ENCODE measurements at regions not wholly inside any gene's neighbourhood (a gene's known extent, or its start where the extent isn't known, plus 50 kb on each side); places are given as distances from the start of the nearest gene placed in this dataset.

- Histone ChIP-seq H3K36me3 (ENCODE audit: control insufficient read depth in 2 of 2, extremely low read depth in 1 of 2, insufficient read depth in 2 of 2, low read length in 2 of 2) (no peaks in the 10 kb centered on the region), H3K4me2 (ENCODE audit: control insufficient read depth, extremely low read depth, insufficient read depth, low read depth, low read length) (no peak overlapping the region), H3K9me1 (ENCODE audit: control insufficient read depth, extremely low read depth, insufficient read depth, low read length) (no peaks in the 10 kb centered on the region), H3K4me3 (ENCODE audit: control insufficient read depth in 2 of 3, extremely low read depth in 1 of 3, insufficient read depth in 2 of 3, low read depth in 1 of 3, low read length in 3 of 3) (no peak overlapping the region), H3K27ac (ENCODE audit: control insufficient read depth, insufficient read depth, low read length) (no peak overlapping the region), H3K9me3 (ENCODE audit: control insufficient read depth, low read depth, low read length) (no peaks in the 10 kb centered on the region), H3K27me3 (ENCODE audit: control insufficient read depth, extremely low read depth, insufficient read depth, low read length) (no peaks in the 10 kb centered on the region), H3K9ac (ENCODE audit: control insufficient read depth, extremely low read depth, insufficient read depth, low read length) (no peak overlapping the region), H2AFZ (ENCODE audit: control insufficient read depth, low read length) (no peak overlapping the region), H4K20me1 (ENCODE audit: control insufficient read depth, extremely low read depth, insufficient read depth, low read length) (no peaks in the 10 kb centered on the region), H3K79me2 (ENCODE audit: control insufficient read depth, insufficient read depth, low read length) (no peaks in the 10 kb centered on the region), H3K4me1 (ENCODE audit: control insufficient read depth, extremely low read depth, insufficient read depth, low read length) (no peaks in the 10 kb centered on the region)
- FAIRE-seq (no peak), DNase-seq (ENCODE audit: low read depth, low spot score) (no peak)
- dilution Hi-C loops (cut with MboI; ENCODE audit: extremely low pct_ligation_motif_present, low sequenced_read_pairs): no loop called here
- TF ChIP-seq CTCF (optimal IDR thresholded peaks at IDR 0.05 in 1 of 3, IDR thresholded peaks at IDR 0.05 in 1 of 3, conservative IDR thresholded peaks at IDR 0.05 in 1 of 3; ENCODE audit: extremely low read depth in 1 of 3, insufficient read depth in 2 of 3, low read length in 3 of 3): no peak
- no peak for TF ChIP-seq EZH2 (IDR thresholded peaks at IDR 0.05; ENCODE audit: low read length)
These were observed 145.1 kb upstream of the VCX3A start for GRCh38 chrX:6679988-6680387.

GRCh38 chrX:6679550-6679949 lies 144.6 kb upstream of the VCX3A start:
- dilution Hi-C loops (cut with MboI; ENCODE audit: extremely low pct_ligation_motif_present, low sequenced_read_pairs): no loop called here

More at GRCh38 chrX:6679550-6679949, 144.6 kb upstream of the VCX3A start:
- H3K9me3 ChIP-seq (ENCODE audit: control insufficient read depth, low read depth, low read length): no peaks in the 10 kb centered on the region
- H3K4me2 ChIP-seq (ENCODE audit: control insufficient read depth, extremely low read depth, insufficient read depth, low read depth, low read length): no peak overlapping the region
- H3K27ac ChIP-seq (ENCODE audit: control insufficient read depth, insufficient read depth, low read length): no peak overlapping the region
- H3K9me1 ChIP-seq (ENCODE audit: control insufficient read depth, extremely low read depth, insufficient read depth, low read length): no peaks in the 10 kb centered on the region
- H3K36me3 ChIP-seq (ENCODE audit: control insufficient read depth in 2 of 2, extremely low read depth in 1 of 2, insufficient read depth in 2 of 2, low read length in 2 of 2): no peaks in the 10 kb centered on the region
- no peak overlapping the region for H3K4me3 ChIP-seq (ENCODE audit: control insufficient read depth in 2 of 3, extremely low read depth in 1 of 3, insufficient read depth in 2 of 3, low read depth in 1 of 3, low read length in 3 of 3)
- no peak overlapping the region for H2AFZ ChIP-seq (ENCODE audit: control insufficient read depth, low read length)
- no peaks in the 10 kb centered on the region for H4K20me1 ChIP-seq (ENCODE audit: control insufficient read depth, extremely low read depth, insufficient read depth, low read length)
- no peaks in the 10 kb centered on the region for H3K79me2 ChIP-seq (ENCODE audit: control insufficient read depth, insufficient read depth, low read length)
- no peaks in the 10 kb centered on the region for H3K4me1 ChIP-seq (ENCODE audit: control insufficient read depth, extremely low read depth, insufficient read depth, low read length)
- no peaks in the 10 kb centered on the region for H3K27me3 ChIP-seq (ENCODE audit: control insufficient read depth, extremely low read depth, insufficient read depth, low read length)
- TF ChIP-seq EZH2 (IDR thresholded peaks at IDR 0.05; ENCODE audit: low read length): no peak
- TF ChIP-seq CTCF (optimal IDR thresholded peaks at IDR 0.05 in 1 of 3, IDR thresholded peaks at IDR 0.05 in 1 of 3, conservative IDR thresholded peaks at IDR 0.05 in 1 of 3; ENCODE audit: extremely low read depth in 1 of 3, insufficient read depth in 2 of 3, low read length in 3 of 3): no peak
- DNase-seq (ENCODE audit: low read depth, low spot score) (no peak), FAIRE-seq (no peak)
- H3K9ac ChIP-seq (ENCODE audit: control insufficient read depth, extremely low read depth, insufficient read depth, low read length): no peak overlapping the region

Measured in keratinocyte (primary cell).